ENCODE measurements at regions not wholly inside any gene's neighbourhood (a gene's known extent, or its start where the extent isn't known, plus 50 kb on each side); places are given as distances from the start of the nearest gene placed in this dataset.
"Not testable (repeated sequence)": the region's sequence is repeated elsewhere in the genome, so short reads cannot be mapped to it uniquely, and the experiment has no call there.

DNA sequence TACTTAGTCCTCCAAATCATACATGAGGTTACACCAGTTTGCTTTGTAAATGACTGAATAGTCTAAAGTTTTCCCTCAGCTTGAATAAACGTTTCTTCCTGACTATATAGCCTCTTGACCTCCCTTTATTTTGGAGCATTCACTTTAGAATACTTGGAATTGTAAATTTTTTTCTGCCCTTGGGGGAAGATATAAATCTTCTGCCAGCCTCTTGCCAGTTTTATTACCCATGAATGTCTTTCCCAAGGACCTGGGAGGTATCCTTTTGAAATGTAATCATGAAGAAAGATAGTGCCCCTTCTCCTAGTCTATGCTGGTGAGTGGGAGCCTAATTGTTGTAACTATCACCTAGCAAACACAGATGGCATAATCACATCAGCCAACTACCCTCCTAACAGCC, 2033.9 kb upstream of the PCDH20 start:
- H3K27ac Mint-ChIP-seq (ENCODE audit: unreplicated experiment): no peak overlapping the region
- no peaks in the 10 kb centered on the region for H3K4me1 Mint-ChIP-seq (ENCODE audit: low read depth, unreplicated experiment)
- DNase-seq (ENCODE audit: low read depth) (no peak), FAIRE-seq (no peak)
- H3K4me1 ChIP-seq (ENCODE audit: insufficient read depth, low read length): no peaks in the 10 kb centered on the region
- H2AFZ ChIP-seq (ENCODE audit: low read depth, low read length): no peak overlapping the region
- no peaks in the 10 kb centered on the region for H3K79me2 ChIP-seq (ENCODE audit: insufficient read depth, low read length)
- no peaks in the 10 kb centered on the region for H3K36me3 ChIP-seq (ENCODE audit: insufficient read depth, low read length)
- no peak overlapping the region for H3K9ac ChIP-seq (ENCODE audit: low read length)
- H3K36me3 Mint-ChIP-seq (ENCODE audit: low read depth, unreplicated experiment): no peaks in the 10 kb centered on the region
- no peaks in the 10 kb centered on the region for H3K27me3 ChIP-seq (ENCODE audit: insufficient read depth, low read length)
- H3K27ac ChIP-seq (ENCODE audit: low read depth, low read length): no peak overlapping the region
- no peak overlapping the region for H3K4me3 ChIP-seq (ENCODE audit: insufficient read depth, low read depth, low read length)
- no peaks in the 10 kb centered on the region for H4K20me1 ChIP-seq (ENCODE audit: insufficient read depth, low read length)
- H3K9me3 ChIP-seq (ENCODE audit: insufficient read depth, low read depth, low read length): no peaks in the 10 kb centered on the region
- H3K27me3 Mint-ChIP-seq (ENCODE audit: low read depth, unreplicated experiment): no peaks in the 10 kb centered on the region
- H3K4me3 Mint-ChIP-seq (ENCODE audit: unreplicated experiment): no peak overlapping the region
- no peaks in the 10 kb centered on the region for H3K9me3 Mint-ChIP-seq (ENCODE audit: unreplicated experiment)
- TF ChIP-seq CTCF (IDR thresholded peaks at IDR 0.05; ENCODE audit: insufficient read depth, low read depth, low read length) (no peak), EZH2 (IDR thresholded peaks at IDR 0.05; ENCODE audit: insufficient read depth, low read length) (no peak)
- no peak overlapping the region for H3K4me2 ChIP-seq (ENCODE audit: low read length)

DNA sequence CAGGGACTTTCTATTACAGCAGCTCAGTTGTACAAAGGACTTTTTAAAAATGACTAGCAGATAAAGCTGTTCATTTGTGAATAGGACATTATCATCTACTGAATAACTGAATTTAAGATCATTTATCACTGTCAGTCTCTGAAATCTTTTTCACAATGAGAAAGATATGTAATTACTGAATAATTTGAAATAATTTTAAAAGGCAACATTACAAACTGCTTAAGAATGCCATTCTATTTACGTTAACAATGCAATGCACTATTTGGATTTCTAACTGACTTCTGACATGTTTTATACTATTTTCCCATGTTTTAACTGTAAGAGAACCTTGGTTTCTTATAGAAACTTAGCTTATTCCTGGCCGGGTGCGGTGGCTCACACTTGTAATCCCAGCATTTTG, 2033.0 kb upstream of the PCDH20 start:
- H3K36me3 ChIP-seq (ENCODE audit: insufficient read depth, low read length): no peaks in the 10 kb centered on the region
- H3K79me2 ChIP-seq (ENCODE audit: insufficient read depth, low read length): no peaks in the 10 kb centered on the region
- FAIRE-seq: no peak
- H2AFZ ChIP-seq (ENCODE audit: low read depth, low read length): no peak overlapping the region
- Mint-ChIP-seq H3K9me3 (ENCODE audit: unreplicated experiment) (peaks cover 1% of the 10 kb centered on the region), H3K27me3 (ENCODE audit: low read depth, unreplicated experiment) (no peaks in the 10 kb centered on the region), H3K4me3 (ENCODE audit: unreplicated experiment) (no peak overlapping the region), H3K4me1 (ENCODE audit: low read depth, unreplicated experiment) (peaks cover 6% of the 10 kb centered on the region), H3K36me3 (ENCODE audit: low read depth, unreplicated experiment) (no peaks in the 10 kb centered on the region), H3K27ac (ENCODE audit: unreplicated experiment) (no peak overlapping the region)
- no peak for DNase-seq (ENCODE audit: low read depth)
- H3K27me3 ChIP-seq (ENCODE audit: insufficient read depth, low read length): no peaks in the 10 kb centered on the region
- no peak overlapping the region for H3K4me3 ChIP-seq (ENCODE audit: insufficient read depth, low read depth, low read length)
- no peak overlapping the region for H3K27ac ChIP-seq (ENCODE audit: low read depth, low read length)
- no peaks in the 10 kb centered on the region for H3K9me3 ChIP-seq (ENCODE audit: insufficient read depth, low read depth, low read length)
- no peak overlapping the region for H3K4me2 ChIP-seq (ENCODE audit: low read length)
- TF ChIP-seq EZH2 (IDR thresholded peaks at IDR 0.05; ENCODE audit: insufficient read depth, low read length): no peak
- no peak for TF ChIP-seq CTCF (IDR thresholded peaks at IDR 0.05; ENCODE audit: insufficient read depth, low read depth, low read length)
- no peaks in the 10 kb centered on the region for H4K20me1 ChIP-seq (ENCODE audit: insufficient read depth, low read length)
- H3K9ac ChIP-seq (ENCODE audit: low read length): no peak overlapping the region
- no peaks in the 10 kb centered on the region for H3K4me1 ChIP-seq (ENCODE audit: insufficient read depth, low read length)

- TF ChIP-seq EZH2 (IDR thresholded peaks at IDR 0.05; ENCODE audit: insufficient read depth, low read length) (no peak), CTCF (IDR thresholded peaks at IDR 0.05; ENCODE audit: insufficient read depth, low read depth, low read length) (no peak)
- FAIRE-seq (no peak), DNase-seq (ENCODE audit: low read depth) (no peak)
- peaks cover 6% of the 10 kb centered on the region for H3K4me1 Mint-ChIP-seq (ENCODE audit: low read depth, unreplicated experiment)
- Histone ChIP-seq H3K27me3 (ENCODE audit: insufficient read depth, low read length) (no peaks in the 10 kb centered on the region), H2AFZ (ENCODE audit: low read depth, low read length) (no peak overlapping the region), H3K4me2 (ENCODE audit: low read length) (no peak overlapping the region), H3K27ac (ENCODE audit: low read depth, low read length) (no peak overlapping the region), H3K4me1 (ENCODE audit: insufficient read depth, low read length) (no peaks in the 10 kb centered on the region), H3K9me3 (ENCODE audit: insufficient read depth, low read depth, low read length) (no peaks in the 10 kb centered on the region), H3K79me2 (ENCODE audit: insufficient read depth, low read length) (no peaks in the 10 kb centered on the region), H3K36me3 (ENCODE audit: insufficient read depth, low read length) (no peaks in the 10 kb centered on the region), H3K9ac (ENCODE audit: low read length) (no peak overlapping the region), H4K20me1 (ENCODE audit: insufficient read depth, low read length) (no peaks in the 10 kb centered on the region), H3K4me3 (ENCODE audit: insufficient read depth, low read depth, low read length) (no peak overlapping the region)
- H3K4me3 Mint-ChIP-seq (ENCODE audit: unreplicated experiment): no peak overlapping the region
- no peaks in the 10 kb centered on the region for H3K27me3 Mint-ChIP-seq (ENCODE audit: low read depth, unreplicated experiment)
- no peaks in the 10 kb centered on the region for H3K36me3 Mint-ChIP-seq (ENCODE audit: low read depth, unreplicated experiment)
- H3K9me3 Mint-ChIP-seq (ENCODE audit: unreplicated experiment): peaks cover 7% of the 10 kb centered on the region
- no peak overlapping the region for H3K27ac Mint-ChIP-seq (ENCODE audit: unreplicated experiment)
Measured at GRCh38 chr13:63446329-63446728, 2030.7 kb upstream of the PCDH20 start.

- H3K27ac Mint-ChIP-seq (ENCODE audit: unreplicated experiment); H3K9me3 ChIP-seq (ENCODE audit: insufficient read depth, low read depth, low read length); H3K4me2 ChIP-seq (ENCODE audit: low read length); H4K20me1 ChIP-seq (ENCODE audit: insufficient read depth, low read length); H3K9me3 Mint-ChIP-seq (ENCODE audit: unreplicated experiment); FAIRE-seq; H3K27me3 Mint-ChIP-seq (ENCODE audit: low read depth, unreplicated experiment); DNase-seq (ENCODE audit: low read depth); H3K4me1 Mint-ChIP-seq (ENCODE audit: low read depth, unreplicated experiment); H3K4me1 ChIP-seq (ENCODE audit: insufficient read depth, low read length); H3K4me3 Mint-ChIP-seq (ENCODE audit: unreplicated experiment); H3K36me3 Mint-ChIP-seq (ENCODE audit: low read depth, unreplicated experiment); H3K27ac ChIP-seq (ENCODE audit: low read depth, low read length); H3K36me3 ChIP-seq (ENCODE audit: insufficient read depth, low read length); H3K79me2 ChIP-seq (ENCODE audit: insufficient read depth, low read length); H3K27me3 ChIP-seq (ENCODE audit: insufficient read depth, low read length); H2AFZ ChIP-seq (ENCODE audit: low read depth, low read length); H3K9ac ChIP-seq (ENCODE audit: low read length); H3K4me3 ChIP-seq (ENCODE audit: insufficient read depth, low read depth, low read length): not testable (repeated sequence)
Measured at GRCh38 chr13:63444225-63444624, 2028.6 kb upstream of the PCDH20 start.

Data from astrocyte (in vitro differentiated cells and primary cell).